GM12872 (cell line): ENCODE measurements at regions not wholly inside any gene's neighbourhood (a gene's known extent, or its start where the extent isn't known, plus 50 kb on each side); places are given as distances from the start of the nearest gene placed in this dataset.

Experiments
- CTCF ChIP-seq: IDR thresholded peaks from 3 replicates; pipeline ENCODE4 v1.5.1; 2011; ENCODE audit warnings: low read depth, mild to moderate bottlenecking, low read length, moderate library complexity; ENCODE audit not compliant: insufficient read depth

DNA sequence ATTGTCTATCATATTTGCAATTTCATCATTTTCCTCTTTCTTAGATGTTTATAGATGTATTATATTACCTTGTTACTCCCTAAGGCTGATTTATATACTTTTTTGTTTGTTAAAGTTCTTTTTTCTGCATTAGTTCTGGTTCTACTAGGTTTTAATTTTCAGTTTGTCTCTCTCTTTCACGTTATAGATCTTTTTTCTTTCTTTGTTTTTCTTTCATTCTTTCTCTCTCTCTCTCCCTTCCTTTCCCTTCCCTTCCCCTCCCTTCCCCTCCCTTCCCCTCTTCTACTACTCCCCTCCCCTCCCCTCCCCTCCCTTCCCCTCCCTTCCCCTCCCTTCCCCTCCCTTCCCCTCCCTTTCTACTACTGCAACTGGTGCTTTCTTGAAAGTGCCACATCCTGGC is 345.3 kb downstream of the CENPW start:
- TF ChIP-seq CTCF = no peak

DNA sequence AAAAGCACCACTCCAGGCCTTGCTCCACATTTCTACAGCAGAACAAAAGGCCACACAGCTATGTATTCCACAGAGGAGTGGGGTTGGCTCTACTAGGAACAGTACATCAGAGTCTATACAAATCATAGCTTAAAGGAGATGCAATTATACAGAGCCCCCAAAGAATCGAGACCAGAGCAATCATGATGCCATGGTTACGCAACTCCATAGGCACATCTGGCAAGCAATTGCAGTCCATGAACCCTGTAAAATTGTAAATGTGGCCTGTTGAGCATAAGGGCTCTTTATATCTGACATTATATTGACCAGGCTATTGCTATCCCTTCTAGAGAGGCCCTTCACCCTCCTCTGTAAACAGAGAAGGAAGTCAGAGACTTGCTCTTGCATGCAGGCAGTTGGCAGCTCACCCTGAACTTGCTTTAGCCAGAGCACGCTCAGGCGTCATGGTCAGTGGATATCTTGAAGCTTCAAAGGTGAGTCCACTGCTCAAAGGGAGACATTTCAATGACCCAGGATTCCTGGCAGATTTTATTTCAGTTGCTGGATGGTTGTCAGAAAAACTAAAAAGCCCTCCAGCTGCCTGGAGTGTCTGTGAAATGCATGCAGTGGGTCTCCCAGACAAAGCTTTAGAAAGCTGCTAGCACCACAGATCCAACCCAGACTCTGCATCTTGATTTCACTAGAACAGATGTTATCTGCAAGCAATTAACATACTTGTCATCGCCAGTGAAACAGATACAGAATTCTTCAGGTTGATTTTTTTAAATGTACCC is 357.2 kb downstream of the CENPW start:
- TF ChIP-seq CTCF = no peak

DNA sequence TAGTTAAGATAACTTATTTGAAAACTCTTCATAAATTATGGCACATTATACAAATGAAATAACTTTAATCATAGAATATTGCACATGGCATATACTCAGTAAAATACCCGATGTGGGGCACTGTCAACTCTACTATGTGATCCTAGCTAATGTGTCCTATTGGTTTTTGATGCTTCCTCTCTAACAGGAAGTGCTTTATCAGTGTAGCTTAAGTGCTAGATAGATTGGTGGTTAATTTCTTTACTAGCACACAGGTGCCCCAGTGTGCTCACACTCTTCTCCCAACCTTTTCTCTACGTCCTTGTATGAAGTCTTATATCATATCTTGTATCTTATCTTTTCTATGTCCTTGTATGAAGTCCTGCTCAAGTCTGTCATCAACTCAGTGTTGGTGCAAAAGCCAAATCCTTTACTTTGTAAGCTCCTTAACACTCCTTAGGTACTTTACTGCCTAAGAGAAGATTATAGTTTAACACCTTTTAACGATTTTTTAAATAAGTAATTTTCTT is 358.9 kb downstream of the CENPW start:
- no peak for TF ChIP-seq CTCF

GRCh38 chr6:126701676-126702560 is 362.0 kb downstream of the CENPW start:
- TF ChIP-seq CTCF = no peak

DNA sequence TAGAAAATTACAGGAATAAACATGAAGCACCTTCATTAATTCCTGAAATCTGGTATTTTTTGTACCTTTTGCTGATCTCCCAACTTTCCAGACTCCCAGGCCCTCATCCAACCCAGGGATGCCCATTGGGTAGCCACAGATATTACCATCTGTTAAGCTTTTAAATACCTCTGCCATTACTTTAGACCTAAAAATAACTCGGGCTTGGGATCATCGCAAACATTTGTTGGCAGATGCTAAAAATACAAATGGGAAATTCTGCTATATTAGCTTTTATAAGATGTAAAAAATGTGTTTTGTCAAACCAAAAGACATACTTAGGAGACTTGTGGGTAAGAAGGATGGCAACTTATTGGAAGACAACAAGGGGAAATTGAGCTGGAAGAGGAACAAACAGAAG is 376.1 kb downstream of the CENPW start:
- TF ChIP-seq CTCF = no peak

- no peak for TF ChIP-seq CTCF
These were observed 377.1 kb downstream of the CENPW start for GRCh38 chr6:126716826-126717509.
